Keratinocyte (primary cell): ENCODE measurements at regions not wholly inside any gene's neighbourhood (a gene's known extent, or its start where the extent isn't known, plus 50 kb on each side); places are given as distances from the start of the nearest gene placed in this dataset.

Experiments
- CTCF ChIP-seq, 3 experiments: IDR thresholded peaks in 1 of 3; conservative IDR thresholded peaks in 1 of 3; optimal IDR thresholded peaks in 1 of 3; 2 replicates in 2 of 3; 3 replicates in 1 of 3; pipeline versions ENCODE3 to v1.5.1; 2011; ENCODE audit warnings: low read length in 3 of 3, mild to moderate bottlenecking in 3 of 3, moderate library complexity in 2 of 3, control low read depth in 1 of 3, inconsistent platforms in 1 of 3; ENCODE audit not compliant: insufficient read depth in 2 of 3; ENCODE audit errors: extremely low read depth in 1 of 3
- EZH2 ChIP-seq: IDR thresholded peaks from one replicate; pipeline ENCODE4 v1.6.1; 2012; ENCODE audit warnings: inconsistent platforms, mild to moderate bottlenecking, low read length, moderate library complexity

GRCh38 chr2:16496426-16497388 is 168.9 kb downstream of the CYRIA start:
- no peak for TF ChIP-seq EZH2
- TF ChIP-seq CTCF (optimal IDR thresholded peaks at IDR 0.05 in 1 of 3, IDR thresholded peaks at IDR 0.05 in 1 of 3, conservative IDR thresholded peaks at IDR 0.05 in 1 of 3; ENCODE audit: extremely low read depth in 1 of 3, insufficient read depth in 2 of 3, low read length in 3 of 3), result no peak
